DND-41 (cell line): ENCODE measurements at regions not wholly inside any gene's neighbourhood (a gene's known extent, or its start where the extent isn't known, plus 50 kb on each side); places are given as distances from the start of the nearest gene placed in this dataset.

Experiments
- EZH2 ChIP-seq: IDR thresholded peaks from 3 replicates; pipeline ENCODE4 v1.6.1; 2012; ENCODE audit warnings: borderline replicate concordance, low read depth, mild to moderate bottlenecking, moderate library complexity, low read length, inconsistent platforms; ENCODE audit not compliant: severe bottlenecking
- TF ChIP-seq, protein P1 (sequence below): IDR thresholded peaks from 2 replicates; pipeline ENCODE4 v1.5.1; 2012; ENCODE audit warnings: borderline replicate concordance, low read length, moderate library complexity, mild to moderate bottlenecking; ENCODE audit not compliant: poor library complexity, severe bottlenecking; ENCODE audit errors: extremely low read depth

DNA sequence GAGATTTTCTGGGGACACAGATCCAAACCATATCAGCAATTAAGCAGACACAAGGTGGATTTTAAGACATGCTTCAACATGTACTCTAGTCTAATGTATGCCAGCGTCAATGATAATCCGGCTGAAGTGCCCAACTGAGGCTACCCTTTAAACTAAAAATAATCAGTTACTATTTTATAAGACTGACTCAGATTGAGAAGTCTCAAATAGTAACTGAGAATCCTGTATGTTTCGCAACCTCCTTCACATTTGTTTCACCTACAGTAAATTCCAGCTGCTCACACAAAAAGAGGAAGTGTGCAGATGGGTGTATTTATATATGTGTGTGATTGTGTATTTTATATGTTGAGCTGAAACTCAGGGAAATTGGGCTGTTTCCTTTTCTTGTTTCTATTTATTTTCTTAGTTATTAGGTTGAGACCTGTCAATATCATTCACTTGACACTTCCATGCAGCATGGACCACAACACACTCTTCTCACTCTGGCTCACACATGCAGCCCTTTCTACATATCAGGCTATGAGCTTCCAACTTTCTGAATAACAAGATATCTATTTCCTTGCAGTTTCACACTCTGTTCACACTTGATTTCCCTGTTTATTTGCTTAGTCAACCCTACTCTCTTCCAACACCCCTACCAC lies 1224.9 kb upstream of the TMEM132C start:
- TF ChIP-seq, protein P1, sequence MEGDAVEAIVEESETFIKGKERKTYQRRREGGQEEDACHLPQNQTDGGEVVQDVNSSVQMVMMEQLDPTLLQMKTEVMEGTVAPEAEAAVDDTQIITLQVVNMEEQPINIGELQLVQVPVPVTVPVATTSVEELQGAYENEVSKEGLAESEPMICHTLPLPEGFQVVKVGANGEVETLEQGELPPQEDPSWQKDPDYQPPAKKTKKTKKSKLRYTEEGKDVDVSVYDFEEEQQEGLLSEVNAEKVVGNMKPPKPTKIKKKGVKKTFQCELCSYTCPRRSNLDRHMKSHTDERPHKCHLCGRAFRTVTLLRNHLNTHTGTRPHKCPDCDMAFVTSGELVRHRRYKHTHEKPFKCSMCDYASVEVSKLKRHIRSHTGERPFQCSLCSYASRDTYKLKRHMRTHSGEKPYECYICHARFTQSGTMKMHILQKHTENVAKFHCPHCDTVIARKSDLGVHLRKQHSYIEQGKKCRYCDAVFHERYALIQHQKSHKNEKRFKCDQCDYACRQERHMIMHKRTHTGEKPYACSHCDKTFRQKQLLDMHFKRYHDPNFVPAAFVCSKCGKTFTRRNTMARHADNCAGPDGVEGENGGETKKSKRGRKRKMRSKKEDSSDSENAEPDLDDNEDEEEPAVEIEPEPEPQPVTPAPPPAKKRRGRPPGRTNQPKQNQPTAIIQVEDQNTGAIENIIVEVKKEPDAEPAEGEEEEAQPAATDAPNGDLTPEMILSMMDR, result no peak
- TF ChIP-seq EZH2, result no peak
